Neural cell (in vitro differentiated cells): ENCODE measurements at regions not wholly inside any gene's neighbourhood (a gene's known extent, or its start where the extent isn't known, plus 50 kb on each side); places are given as distances from the start of the nearest gene placed in this dataset.

Experiments
- EZH2 ChIP-seq: fragments of 200-600, 300-800 bp; shearing (Covaris generic), sonication (generic); IDR thresholded peaks from 2 replicates; pipeline ENCODE4 v1.6.1; 2014; ENCODE audit warnings: antibody characterized with exemption, low read length, borderline replicate concordance, mild to moderate bottlenecking; ENCODE audit not compliant: insufficient read depth, poor library complexity, severe bottlenecking
- MXI1 ChIP-seq: fragments of 450-650 bp; conservative IDR thresholded peaks from 2 replicates; pipeline ENCODE4 v1.6.1; 2014; ENCODE audit warnings: antibody characterized with exemption, mild to moderate bottlenecking; ENCODE audit not compliant: poor library complexity, severe bottlenecking
- POLR2AphosphoS5 ChIP-seq: IDR thresholded peaks from 2 replicates; pipeline ENCODE4 v1.6.1; 2012
- RAD21 ChIP-seq: fragments of 450-650 bp; conservative IDR thresholded peaks from 2 replicates; pipeline ENCODE4 v1.6.1; 2014; ENCODE audit warnings: antibody characterized with exemption, mild to moderate bottlenecking, moderate library complexity
- REST ChIP-seq: IDR thresholded peaks from 2 replicates; pipeline ENCODE4 v1.6.1; 2012; ENCODE audit warnings: borderline replicate concordance
- TAF1 ChIP-seq: IDR thresholded peaks from 2 replicates; pipeline ENCODE4 v1.6.1; 2012; ENCODE audit warnings: low read depth
- TF ChIP-seq, protein P1 (sequence below): fragments of 450-650 bp; IDR thresholded peaks from 2 replicates; pipeline ENCODE4 v1.5.1; 2014; ENCODE audit warnings: antibody characterized with exemption, mild to moderate bottlenecking, moderate library complexity; ENCODE audit not compliant: poor library complexity, severe bottlenecking

DNA sequence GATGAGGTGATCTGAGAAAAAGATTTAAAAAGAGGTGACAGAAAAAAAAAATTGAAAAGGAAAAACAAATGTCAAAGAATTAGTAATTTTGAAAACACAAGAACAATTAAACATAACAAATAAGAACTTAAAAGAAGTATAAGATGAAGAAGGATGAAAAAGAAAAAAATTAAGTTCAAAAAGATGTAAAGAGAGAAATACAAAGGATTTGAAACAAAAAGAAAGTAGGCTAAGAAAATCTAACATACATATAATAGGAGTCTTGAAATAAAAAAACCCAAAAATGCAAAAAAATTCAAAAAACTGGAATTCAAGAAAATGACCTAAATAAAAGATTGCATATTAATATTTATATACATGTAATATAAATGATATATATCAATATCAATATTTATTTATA is 949.2 kb downstream of the MCTP2 start:
- TF ChIP-seq, protein P1, sequence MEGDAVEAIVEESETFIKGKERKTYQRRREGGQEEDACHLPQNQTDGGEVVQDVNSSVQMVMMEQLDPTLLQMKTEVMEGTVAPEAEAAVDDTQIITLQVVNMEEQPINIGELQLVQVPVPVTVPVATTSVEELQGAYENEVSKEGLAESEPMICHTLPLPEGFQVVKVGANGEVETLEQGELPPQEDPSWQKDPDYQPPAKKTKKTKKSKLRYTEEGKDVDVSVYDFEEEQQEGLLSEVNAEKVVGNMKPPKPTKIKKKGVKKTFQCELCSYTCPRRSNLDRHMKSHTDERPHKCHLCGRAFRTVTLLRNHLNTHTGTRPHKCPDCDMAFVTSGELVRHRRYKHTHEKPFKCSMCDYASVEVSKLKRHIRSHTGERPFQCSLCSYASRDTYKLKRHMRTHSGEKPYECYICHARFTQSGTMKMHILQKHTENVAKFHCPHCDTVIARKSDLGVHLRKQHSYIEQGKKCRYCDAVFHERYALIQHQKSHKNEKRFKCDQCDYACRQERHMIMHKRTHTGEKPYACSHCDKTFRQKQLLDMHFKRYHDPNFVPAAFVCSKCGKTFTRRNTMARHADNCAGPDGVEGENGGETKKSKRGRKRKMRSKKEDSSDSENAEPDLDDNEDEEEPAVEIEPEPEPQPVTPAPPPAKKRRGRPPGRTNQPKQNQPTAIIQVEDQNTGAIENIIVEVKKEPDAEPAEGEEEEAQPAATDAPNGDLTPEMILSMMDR, result no peak
- TF ChIP-seq REST, result no peak
- no peak for TF ChIP-seq MXI1
- no peak for TF ChIP-seq POLR2AphosphoS5
- no peak for TF ChIP-seq RAD21
- TF ChIP-seq EZH2, result no peak
- no peak for TF ChIP-seq TAF1
